Nephron progenitor cell (in vitro differentiated cells): ENCODE measurements at regions not wholly inside any gene's neighbourhood (a gene's known extent, or its start where the extent isn't known, plus 50 kb on each side); places are given as distances from the start of the nearest gene placed in this dataset.
A peak's percentile ranks its signal among the peaks of the same experiment; 100 is the strongest.

Source experiments
- DNase-seq: peaks from one replicate; pipeline ENCODE4 v3.0.0; 2021
- H3K27ac Mint-ChIP-seq: 2 replicates; pipeline ENCODE4 v1.8.0; 2021; ENCODE audit warnings: mild to moderate bottlenecking, moderate library complexity, mixed read lengths
- H3K27me3 Mint-ChIP-seq: 2 replicates; pipeline ENCODE4 v1.8.0; 2021; ENCODE audit warnings: mild to moderate bottlenecking, low read depth, mixed read lengths; ENCODE audit not compliant: poor library complexity
- H3K36me3 Mint-ChIP-seq: 2 replicates; pipeline ENCODE4 v1.8.0; 2021; ENCODE audit warnings: low read depth, mixed read lengths
- H3K4me1 Mint-ChIP-seq: 2 replicates; pipeline ENCODE4 v1.8.0; 2021; ENCODE audit warnings: mixed read lengths
- H3K4me3 Mint-ChIP-seq: 2 replicates; pipeline ENCODE4 v1.8.0; 2021; ENCODE audit warnings: mild to moderate bottlenecking, moderate library complexity, mixed read lengths
- H3K9me3 Mint-ChIP-seq: 2 replicates; pipeline ENCODE4 v1.8.0; 2021; ENCODE audit warnings: mild to moderate bottlenecking, moderate library complexity, mixed read lengths
- TF ChIP-seq, protein P1 (sequence below): fragments of 200-600 bp; sonication (generic); IDR thresholded peaks from 2 replicates; pipeline ENCODE4 v1.5.0; 2021; ENCODE audit warnings: antibody characterized with exemption

DNA sequence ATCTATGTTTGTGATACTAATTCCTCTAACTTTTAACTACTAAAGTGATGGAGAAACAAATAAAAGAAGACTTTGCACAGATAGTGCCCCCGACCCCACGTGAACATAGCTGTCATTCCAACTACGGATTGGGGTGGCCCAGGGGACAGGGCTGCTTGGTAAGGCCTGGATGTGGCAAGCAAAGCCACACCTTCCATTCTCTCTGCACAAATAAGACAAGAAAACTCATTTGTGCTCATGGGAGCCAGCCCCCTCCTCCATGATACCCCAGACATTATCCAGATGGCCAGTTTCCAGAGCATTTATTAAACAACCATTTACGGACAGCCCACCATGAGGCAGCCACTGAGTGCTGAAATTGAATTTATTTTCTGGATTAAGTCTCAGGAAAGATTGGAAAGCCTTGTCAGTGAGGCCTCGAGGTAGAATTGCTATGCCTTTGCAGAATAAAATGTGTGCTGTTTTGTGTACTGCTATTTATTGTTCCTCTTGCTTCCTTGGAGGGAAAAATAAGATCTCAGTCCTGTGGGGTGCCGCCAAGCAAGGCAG, 151.2 kb downstream of the UNC5CL start:
- peak overlapping the region; percentile 16 for H3K4me3 Mint-ChIP-seq
- TF ChIP-seq, protein P1, sequence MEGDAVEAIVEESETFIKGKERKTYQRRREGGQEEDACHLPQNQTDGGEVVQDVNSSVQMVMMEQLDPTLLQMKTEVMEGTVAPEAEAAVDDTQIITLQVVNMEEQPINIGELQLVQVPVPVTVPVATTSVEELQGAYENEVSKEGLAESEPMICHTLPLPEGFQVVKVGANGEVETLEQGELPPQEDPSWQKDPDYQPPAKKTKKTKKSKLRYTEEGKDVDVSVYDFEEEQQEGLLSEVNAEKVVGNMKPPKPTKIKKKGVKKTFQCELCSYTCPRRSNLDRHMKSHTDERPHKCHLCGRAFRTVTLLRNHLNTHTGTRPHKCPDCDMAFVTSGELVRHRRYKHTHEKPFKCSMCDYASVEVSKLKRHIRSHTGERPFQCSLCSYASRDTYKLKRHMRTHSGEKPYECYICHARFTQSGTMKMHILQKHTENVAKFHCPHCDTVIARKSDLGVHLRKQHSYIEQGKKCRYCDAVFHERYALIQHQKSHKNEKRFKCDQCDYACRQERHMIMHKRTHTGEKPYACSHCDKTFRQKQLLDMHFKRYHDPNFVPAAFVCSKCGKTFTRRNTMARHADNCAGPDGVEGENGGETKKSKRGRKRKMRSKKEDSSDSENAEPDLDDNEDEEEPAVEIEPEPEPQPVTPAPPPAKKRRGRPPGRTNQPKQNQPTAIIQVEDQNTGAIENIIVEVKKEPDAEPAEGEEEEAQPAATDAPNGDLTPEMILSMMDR: no peak
- H3K36me3 Mint-ChIP-seq: peaks cover 17% of the 10 kb centered on the region
- peak overlapping the region; percentile 7 for H3K27ac Mint-ChIP-seq
- no peaks in the 10 kb centered on the region for H3K9me3 Mint-ChIP-seq
- peaks cover 49% of the 10 kb centered on the region for H3K27me3 Mint-ChIP-seq
- H3K4me1 Mint-ChIP-seq: peaks cover 72% of the 10 kb centered on the region
- no peak for DNase-seq

DNA sequence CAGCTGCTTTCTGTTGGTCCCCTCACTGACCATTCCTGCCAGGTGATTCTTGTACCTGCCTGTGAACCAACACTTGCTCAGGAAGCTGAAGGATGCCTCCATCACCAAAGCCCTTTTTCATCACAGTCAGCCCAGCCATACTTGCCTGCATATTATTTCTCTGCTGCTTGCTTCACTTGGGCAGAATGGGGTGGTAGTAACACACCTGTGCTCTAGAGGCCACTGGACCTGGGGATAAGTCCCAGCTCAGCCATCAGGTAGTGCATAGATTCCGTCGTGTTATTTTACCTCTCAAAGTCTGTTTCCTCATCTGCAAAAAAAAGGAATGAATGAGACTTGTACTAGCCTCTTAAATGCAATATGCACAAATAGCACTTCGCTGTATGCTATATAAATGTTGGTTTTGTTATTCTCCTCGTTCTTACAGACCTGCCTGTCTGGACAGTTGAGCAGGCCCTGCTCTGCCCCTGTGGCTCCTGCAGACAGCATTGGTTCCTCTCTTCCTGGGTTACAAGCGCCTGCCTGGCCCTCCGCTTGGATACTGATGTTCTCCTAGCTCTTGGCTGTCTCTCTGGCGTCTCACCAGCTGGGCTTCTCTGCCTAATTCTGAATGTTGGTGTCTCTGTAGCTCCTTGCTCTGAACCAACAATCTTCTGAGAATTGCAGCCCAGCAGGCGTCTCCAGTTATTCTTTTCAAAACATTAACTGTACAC, 151.8 kb downstream of the UNC5CL start:
- no peaks in the 10 kb centered on the region for H3K9me3 Mint-ChIP-seq

DNA sequence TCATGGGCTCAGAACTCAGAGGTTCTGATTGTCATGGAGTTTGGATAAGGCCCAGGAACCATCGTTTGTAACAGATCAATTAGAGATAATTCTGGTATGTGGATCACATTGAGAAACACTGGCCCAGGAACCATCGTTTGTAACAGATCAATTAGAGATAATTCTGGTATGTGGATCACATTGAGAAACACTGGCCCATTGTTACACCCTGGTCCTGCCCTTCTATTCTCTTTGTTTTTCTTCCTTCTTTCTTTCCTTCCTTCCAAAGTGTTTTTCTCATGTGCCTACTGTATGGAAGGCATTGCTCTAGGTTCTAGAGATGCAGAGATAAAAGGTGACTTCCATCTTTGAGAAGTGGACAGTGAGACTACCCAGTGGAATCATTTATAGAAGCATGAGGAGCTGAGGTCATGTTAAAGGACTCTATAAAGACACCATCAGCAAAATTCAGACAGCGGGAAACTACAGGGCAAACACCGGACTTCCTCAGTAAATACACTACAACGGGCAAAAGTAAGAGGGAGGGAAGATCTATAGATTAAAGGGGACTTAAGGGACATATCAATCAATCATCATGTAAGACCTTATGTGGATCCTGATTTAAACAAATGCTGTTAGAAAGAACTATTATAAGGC, 153.8 kb downstream of the UNC5CL start:
- no peak for DNase-seq
- H3K27ac Mint-ChIP-seq: no peak overlapping the region
- TF ChIP-seq, protein P1: no peak
- peaks cover 4% of the 10 kb centered on the region for H3K9me3 Mint-ChIP-seq
- H3K27me3 Mint-ChIP-seq: peaks cover 54% of the 10 kb centered on the region
- peaks cover 63% of the 10 kb centered on the region for H3K4me1 Mint-ChIP-seq
- H3K36me3 Mint-ChIP-seq: peaks cover 17% of the 10 kb centered on the region
- H3K4me3 Mint-ChIP-seq: no peak overlapping the region

More for the DNA sequence above, 151.8 kb downstream of the UNC5CL start:
- Mint-ChIP-seq H3K27me3 (peaks cover 52% of the 10 kb centered on the region), H3K4me3 (peak overlapping the region; percentile 16), H3K4me1 (peaks cover 72% of the 10 kb centered on the region), H3K36me3 (peaks cover 17% of the 10 kb centered on the region), H3K27ac (no peak overlapping the region)
- DNase-seq: no peak
- TF ChIP-seq, protein P1: no peak

DNA sequence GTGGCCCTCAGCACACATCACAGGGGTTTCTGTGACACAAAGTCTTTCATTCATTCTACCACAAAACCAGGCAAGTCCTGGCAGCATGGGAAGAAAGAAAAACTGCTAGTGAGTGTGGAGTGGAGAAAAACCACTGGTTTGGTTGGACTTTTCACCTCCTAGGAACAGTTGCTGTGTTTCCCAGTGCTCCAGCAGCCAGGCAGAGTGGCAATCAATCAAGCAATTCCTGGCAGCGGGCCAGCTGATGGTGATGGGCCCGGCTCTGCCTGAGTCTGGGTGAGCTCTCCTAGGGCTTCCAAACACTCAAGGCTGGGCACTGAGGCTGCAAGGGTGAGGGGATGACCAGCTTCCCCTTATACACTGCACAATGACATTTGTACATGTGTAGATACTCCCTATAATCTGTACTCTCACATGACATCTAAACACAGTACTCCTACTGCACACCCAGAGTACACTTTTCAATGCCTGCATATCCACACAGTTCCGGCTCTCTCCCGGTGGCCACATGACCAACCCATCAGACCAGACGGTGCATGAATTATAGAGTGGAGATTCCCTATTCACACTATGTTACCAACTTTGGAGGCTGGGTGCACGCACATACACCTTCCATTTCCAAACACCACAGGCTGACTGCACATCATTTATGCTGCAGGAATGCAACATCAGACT, 156.6 kb downstream of the UNC5CL start:
- peak; percentile 61 for DNase-seq
- Mint-ChIP-seq H3K36me3 (peaks cover 27% of the 10 kb centered on the region), H3K27me3 (peaks cover 55% of the 10 kb centered on the region), H3K4me1 (peaks cover 38% of the 10 kb centered on the region), H3K9me3 (peaks cover 24% of the 10 kb centered on the region), H3K4me3 (no peak overlapping the region), H3K27ac (no peak overlapping the region)
- TF ChIP-seq, protein P1: no peak

DNA sequence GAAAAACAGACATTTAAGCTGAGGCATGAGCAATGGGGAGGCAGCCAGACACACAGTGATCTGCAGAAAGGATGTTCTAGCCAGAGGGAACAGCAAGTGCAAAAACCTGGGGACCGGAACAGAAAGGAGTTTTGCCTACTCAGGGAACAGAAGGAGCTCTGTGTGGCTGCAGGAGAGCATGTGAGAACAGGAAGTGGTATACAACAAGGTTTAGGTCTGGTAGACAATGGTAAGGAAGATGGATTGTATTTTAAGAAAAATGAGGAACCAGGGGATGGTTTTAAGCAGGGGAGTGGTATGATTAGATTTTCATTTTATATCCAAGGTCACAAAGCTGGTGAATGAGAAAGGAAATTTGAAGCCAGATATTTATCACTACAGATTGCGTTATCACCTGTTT, 157.5 kb downstream of the UNC5CL start:
- H3K27me3 Mint-ChIP-seq: peaks cover 61% of the 10 kb centered on the region
- TF ChIP-seq, protein P1: no peak
- peaks cover 28% of the 10 kb centered on the region for H3K4me1 Mint-ChIP-seq

More for the DNA sequence above, 157.5 kb downstream of the UNC5CL start:
- Mint-ChIP-seq H3K4me3 (no peak overlapping the region), H3K9me3 (peaks cover 24% of the 10 kb centered on the region), H3K27ac (no peak overlapping the region), H3K36me3 (peaks cover 27% of the 10 kb centered on the region)
- no peak for DNase-seq
